ENCODE measurements at regions not wholly inside any gene's neighbourhood (a gene's known extent, or its start where the extent isn't known, plus 50 kb on each side); places are given as distances from the start of the nearest gene placed in this dataset.
"Not testable (repeated sequence)": the region's sequence is repeated elsewhere in the genome, so short reads cannot be mapped to it uniquely, and the experiment has no call there.

DNA sequence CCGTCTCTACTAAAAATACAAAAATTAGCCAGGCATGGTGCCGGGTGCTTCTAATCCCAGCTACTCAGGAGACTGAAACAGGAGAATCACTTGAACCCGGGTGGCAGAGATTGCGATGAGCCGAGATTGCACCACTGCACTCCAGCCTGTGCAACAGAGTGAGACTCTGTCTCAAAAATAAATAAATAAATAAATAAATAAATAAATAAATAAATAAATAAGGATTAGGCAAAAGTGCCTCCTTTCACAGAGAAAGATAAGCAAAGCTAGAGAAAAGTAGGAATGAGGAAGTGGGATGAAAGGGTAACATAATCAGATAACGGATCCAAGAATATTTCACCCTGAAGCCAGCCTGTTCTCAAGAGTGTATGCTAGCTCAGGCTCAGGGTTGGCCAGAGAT is 869.6 kb upstream of the AUTS2 start:
- not testable (repeated sequence) for TF ChIP-seq EZH2 (IDR thresholded peaks at IDR 0.05; ENCODE audit: low read length, unreplicated experiment)
- TF ChIP-seq, protein P1, sequence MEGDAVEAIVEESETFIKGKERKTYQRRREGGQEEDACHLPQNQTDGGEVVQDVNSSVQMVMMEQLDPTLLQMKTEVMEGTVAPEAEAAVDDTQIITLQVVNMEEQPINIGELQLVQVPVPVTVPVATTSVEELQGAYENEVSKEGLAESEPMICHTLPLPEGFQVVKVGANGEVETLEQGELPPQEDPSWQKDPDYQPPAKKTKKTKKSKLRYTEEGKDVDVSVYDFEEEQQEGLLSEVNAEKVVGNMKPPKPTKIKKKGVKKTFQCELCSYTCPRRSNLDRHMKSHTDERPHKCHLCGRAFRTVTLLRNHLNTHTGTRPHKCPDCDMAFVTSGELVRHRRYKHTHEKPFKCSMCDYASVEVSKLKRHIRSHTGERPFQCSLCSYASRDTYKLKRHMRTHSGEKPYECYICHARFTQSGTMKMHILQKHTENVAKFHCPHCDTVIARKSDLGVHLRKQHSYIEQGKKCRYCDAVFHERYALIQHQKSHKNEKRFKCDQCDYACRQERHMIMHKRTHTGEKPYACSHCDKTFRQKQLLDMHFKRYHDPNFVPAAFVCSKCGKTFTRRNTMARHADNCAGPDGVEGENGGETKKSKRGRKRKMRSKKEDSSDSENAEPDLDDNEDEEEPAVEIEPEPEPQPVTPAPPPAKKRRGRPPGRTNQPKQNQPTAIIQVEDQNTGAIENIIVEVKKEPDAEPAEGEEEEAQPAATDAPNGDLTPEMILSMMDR (conservative IDR thresholded peaks at IDR 0.05; ENCODE audit: low read depth, low read length): not testable (repeated sequence)
